ENCODE measurements at regions not wholly inside any gene's neighbourhood (a gene's known extent, or its start where the extent isn't known, plus 50 kb on each side); places are given as distances from the start of the nearest gene placed in this dataset.
"Not testable (repeated sequence)": the region's sequence is repeated elsewhere in the genome, so short reads cannot be mapped to it uniquely, and the experiment has no call there.

DNA sequence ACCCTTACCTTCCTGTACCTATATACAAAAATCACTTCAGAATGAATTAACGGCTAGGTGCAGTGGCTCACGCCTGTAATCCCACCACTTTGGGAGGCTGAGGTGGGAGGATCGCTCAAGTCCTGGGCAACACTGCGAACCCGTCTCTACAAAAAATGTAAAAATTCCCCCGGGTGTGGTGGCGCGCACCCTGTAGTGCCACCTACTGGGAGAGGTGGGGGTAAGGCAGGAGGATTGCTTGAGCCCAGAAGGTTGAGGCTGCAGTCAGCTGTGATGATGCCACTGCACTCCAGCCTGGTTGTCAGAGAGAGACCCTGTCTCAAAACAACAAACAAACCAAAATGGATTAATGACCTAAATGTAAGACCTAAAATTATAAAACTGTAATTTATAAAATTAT, 307.6 kb downstream of the SPATA31A1 start:
- H3K9me3 Mint-ChIP-seq; DNase-seq; H3K4me3 Mint-ChIP-seq; H3K27ac Mint-ChIP-seq; H3K36me3 Mint-ChIP-seq (ENCODE audit: low read depth); H3K27me3 Mint-ChIP-seq (ENCODE audit: low read depth, poor library complexity); H3K4me1 Mint-ChIP-seq: not testable (repeated sequence)

DNA sequence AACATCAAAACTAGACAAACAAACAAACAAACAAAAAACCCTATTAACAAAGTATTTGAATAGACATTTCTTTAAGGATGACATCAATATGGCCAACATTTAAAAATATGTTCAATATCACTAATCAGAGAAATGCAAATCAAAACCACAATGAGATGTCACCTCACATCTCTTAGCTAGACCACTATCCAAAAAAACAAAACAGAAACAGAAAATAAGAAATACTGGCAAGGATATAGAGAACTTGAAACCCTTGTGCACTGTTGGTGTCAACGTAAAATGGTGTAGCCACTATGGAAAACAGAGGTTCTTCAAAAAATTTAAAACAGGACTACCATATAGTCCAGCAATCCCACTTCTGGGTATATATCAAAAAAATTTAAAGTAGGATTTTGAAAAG, 308.2 kb downstream of the SPATA31A1 start:
- H3K9me3 Mint-ChIP-seq; H3K27ac Mint-ChIP-seq; H3K36me3 Mint-ChIP-seq (ENCODE audit: low read depth); H3K27me3 Mint-ChIP-seq (ENCODE audit: low read depth, poor library complexity); H3K4me3 Mint-ChIP-seq; DNase-seq; H3K4me1 Mint-ChIP-seq: not testable (repeated sequence)

DNA sequence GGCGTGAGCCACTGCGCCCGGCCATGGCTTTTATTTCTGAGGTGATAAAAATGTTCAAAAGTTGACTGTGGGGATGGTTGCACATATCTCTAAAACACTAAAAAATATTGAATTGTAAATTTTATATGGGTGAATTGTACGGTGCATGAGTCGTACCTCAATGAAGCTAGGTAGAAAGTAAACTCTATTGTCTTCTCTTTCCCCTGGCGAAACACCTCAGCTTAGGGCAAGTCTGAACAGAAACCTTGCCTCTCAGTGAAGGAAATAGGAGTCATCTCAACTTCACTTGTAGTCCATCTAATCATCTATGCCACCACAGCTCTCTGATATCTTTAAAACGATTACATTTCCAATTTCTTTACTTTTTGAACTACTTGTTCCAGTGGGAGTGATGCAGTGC, 309.6 kb downstream of the SPATA31A1 start:
- not testable (repeated sequence) for H3K4me1 Mint-ChIP-seq; H3K27me3 Mint-ChIP-seq (ENCODE audit: low read depth, poor library complexity); H3K36me3 Mint-ChIP-seq (ENCODE audit: low read depth); H3K27ac Mint-ChIP-seq; H3K9me3 Mint-ChIP-seq; DNase-seq; H3K4me3 Mint-ChIP-seq

DNA sequence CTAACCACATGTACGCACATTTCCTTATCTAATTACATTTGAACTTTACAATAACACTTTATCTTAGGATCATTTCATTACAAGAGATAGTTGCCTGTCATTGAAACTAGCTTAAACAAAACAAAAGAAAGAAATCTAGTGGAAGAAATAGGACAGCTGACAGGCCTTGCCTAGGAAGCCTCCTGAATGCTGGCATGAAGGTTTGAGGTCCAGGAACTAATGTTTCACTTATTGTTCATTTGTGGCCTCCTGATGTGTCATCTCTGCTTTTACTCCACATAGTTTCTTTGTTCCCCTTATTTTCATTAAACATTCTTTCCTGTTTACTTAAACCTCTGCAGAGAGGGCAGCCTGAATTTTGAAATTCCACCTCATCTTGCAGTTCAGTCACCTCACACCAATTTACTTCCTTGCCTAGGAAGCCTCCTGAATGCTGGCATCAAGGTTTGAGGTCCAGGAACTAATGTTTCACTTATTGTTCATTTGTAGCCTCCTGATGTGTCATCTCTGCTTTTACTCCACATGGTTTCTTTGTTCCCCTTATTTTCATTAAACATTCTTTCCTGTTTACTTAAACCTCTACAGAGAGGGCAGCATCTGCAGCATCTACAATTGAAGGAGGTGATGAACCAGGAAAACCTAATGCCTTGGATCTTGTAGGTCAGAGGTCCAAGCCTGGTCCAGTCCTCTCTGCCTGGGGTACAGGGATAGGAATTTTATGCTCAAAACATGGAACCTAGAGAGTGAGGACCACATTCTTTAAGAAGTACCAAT, 319.2 kb downstream of the SPATA31A1 start:
- H3K27ac Mint-ChIP-seq; H3K27me3 Mint-ChIP-seq (ENCODE audit: low read depth, poor library complexity); DNase-seq; H3K36me3 Mint-ChIP-seq (ENCODE audit: low read depth); H3K4me3 Mint-ChIP-seq; H3K9me3 Mint-ChIP-seq; H3K4me1 Mint-ChIP-seq: not testable (repeated sequence)

DNA sequence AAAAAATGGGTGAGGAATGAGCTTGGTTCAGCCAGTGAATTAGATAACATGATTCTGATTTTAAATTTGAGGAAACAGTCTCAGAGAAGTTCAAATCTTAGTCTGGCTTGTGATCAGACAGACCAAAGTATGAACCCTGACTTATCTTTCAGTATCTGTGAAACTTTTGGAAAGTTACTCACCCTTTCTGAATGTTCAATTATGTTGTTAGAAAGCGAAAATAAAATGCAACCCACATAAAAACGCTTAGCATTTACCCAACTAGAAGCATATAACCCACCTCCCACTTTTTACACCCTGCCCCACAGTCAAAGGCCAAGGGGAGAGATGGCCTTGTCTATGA, 319.7 kb downstream of the SPATA31A1 start:
- not testable (repeated sequence) for H3K27ac Mint-ChIP-seq; DNase-seq; H3K4me3 Mint-ChIP-seq; H3K36me3 Mint-ChIP-seq (ENCODE audit: low read depth); H3K27me3 Mint-ChIP-seq (ENCODE audit: low read depth, poor library complexity); H3K4me1 Mint-ChIP-seq; H3K9me3 Mint-ChIP-seq

DNA sequence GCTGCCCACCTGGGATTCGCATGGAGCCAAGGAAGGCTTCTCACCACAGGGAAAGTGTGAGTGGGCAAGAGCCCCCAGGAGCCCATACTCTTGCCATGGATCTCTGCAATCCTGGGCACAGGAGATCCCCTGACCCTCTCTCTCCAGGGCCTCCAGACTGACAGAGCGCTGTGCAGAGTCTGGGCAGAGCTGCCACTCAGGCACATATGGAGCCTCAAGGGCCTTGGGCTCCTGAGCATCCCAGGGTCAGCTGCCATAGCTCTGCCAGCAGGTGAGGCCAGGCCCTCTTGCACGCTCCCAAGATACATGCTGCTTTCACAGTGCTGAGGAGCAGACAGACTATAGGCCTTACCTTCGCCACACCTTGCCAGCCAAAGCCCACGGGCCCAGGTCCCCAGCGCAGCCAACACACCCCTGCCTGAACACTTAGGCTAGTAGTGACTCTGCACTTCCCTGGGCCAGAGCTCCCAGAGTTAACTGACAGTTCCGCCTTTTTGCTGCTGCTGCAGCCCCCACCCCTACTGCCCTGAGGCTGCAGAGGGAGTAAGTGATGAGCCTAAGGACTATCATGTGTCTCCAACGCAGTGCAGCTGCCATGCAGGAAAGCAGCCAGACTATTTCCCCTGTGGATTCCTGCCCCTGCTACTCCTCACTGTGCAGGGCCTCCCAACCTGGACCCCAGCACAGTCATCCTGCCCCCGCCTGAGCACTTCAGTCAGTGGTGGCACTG, 323.2 kb downstream of the SPATA31A1 start:
- not testable (repeated sequence) for DNase-seq; H3K4me3 Mint-ChIP-seq; H3K27ac Mint-ChIP-seq; H3K27me3 Mint-ChIP-seq (ENCODE audit: low read depth, poor library complexity); H3K36me3 Mint-ChIP-seq (ENCODE audit: low read depth); H3K9me3 Mint-ChIP-seq; H3K4me1 Mint-ChIP-seq

DNA sequence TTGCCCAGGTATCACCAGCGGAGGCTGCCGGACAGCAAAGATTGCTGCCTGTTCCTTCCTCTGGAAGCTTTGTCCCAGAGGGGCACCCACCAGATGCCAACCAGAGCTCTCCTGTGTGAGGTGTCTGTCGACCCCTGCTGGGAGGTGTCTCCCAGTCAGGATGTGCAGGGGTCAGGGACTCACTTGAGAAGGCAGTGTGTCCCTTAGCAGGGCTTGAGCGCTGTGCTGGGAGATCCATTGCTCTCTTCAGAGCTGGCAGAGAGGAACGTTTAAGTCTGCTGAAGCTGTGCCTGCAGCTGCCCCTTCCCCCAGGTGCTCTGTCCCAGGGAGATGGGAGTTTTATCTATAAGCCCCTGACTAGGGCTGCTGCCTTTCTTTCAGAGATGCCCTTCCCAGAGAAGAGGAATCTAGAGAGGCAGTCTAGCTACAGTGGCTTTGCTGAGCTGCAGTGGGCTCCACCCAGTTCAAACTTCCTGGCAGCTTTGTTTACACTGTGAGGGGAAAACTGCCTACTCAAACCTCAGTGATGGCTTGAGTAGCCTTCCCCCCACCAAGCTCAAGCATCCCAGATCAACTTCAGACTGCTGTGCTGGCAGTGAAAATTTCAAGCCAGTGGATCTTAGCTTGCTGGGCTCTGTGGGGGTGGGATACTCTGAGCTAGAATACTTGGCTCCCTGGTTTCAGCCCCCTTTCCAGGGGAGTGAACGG, 325.4 kb downstream of the SPATA31A1 start:
- not testable (repeated sequence) for H3K36me3 Mint-ChIP-seq (ENCODE audit: low read depth); H3K4me1 Mint-ChIP-seq; H3K9me3 Mint-ChIP-seq; H3K4me3 Mint-ChIP-seq; DNase-seq; H3K27ac Mint-ChIP-seq; H3K27me3 Mint-ChIP-seq (ENCODE audit: low read depth, poor library complexity)

DNA sequence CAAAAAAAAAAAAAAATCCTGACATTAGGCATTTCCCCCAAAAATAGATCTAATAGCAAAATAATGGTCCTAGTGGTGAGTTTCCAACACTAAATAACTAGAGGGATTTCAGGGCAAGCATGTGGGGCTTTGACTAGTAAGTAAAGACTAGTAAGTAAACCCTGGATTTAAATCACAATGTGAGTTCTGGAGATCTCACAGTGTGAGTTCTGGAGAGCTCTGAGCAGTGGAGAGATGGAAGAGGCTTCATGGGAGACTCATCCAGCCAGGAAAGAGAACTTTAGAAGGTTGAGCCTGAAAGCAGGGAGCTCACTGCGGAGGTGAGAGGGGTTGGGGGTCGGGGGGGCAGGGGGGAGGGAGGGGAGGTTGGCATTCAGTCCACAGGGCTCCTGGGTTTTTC, 373.4 kb downstream of the SPATA31A1 start:
- not testable (repeated sequence) for H3K27ac Mint-ChIP-seq; H3K9me3 Mint-ChIP-seq; H3K4me3 Mint-ChIP-seq; H3K27me3 Mint-ChIP-seq (ENCODE audit: low read depth, poor library complexity); H3K36me3 Mint-ChIP-seq (ENCODE audit: low read depth); DNase-seq; H3K4me1 Mint-ChIP-seq

DNA sequence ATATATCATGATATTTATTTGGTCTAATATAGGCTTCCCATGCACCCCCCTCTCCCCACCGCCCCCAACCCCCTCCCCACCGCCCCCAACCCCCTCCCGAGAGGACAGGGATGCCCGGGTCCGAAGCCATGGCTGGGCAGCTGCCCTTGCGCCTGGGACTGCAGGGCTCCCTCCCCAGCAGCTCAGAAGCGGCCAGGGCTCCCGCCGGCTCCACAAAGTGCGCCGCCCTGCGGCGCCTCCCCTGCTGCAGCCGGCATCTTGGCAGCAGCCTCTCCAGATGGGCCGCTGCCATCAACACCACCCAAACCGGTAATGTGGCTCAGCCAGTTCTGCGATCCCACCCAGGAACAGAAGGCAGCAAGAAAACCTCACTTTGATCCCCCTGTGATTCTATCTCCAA, 389.4 kb downstream of the SPATA31A1 start:
- not testable (repeated sequence) for H3K27ac Mint-ChIP-seq; H3K36me3 Mint-ChIP-seq (ENCODE audit: low read depth); H3K27me3 Mint-ChIP-seq (ENCODE audit: low read depth, poor library complexity); H3K4me1 Mint-ChIP-seq; DNase-seq; H3K9me3 Mint-ChIP-seq; H3K4me3 Mint-ChIP-seq

DNA sequence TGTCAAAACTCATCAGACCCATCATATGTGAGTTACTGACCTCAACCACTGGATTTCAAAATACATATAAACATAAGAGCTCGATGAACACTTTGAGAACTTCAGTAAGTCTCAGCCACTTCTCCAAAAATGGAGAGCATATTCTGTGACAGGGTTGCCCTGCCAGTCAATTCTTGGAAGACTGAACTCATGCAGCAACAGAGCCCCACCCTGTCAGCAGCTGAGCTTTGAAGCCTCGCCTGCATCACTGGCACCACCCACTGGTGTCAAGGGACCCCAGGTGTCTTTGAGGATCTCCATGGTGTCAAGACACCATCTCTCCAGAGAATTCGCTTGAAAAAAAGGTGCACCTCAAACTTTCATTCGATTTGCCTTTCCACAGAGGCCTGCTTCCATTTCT, 420.1 kb downstream of the SPATA31A1 start:
- DNase-seq; H3K4me3 Mint-ChIP-seq; H3K4me1 Mint-ChIP-seq; H3K9me3 Mint-ChIP-seq; H3K27me3 Mint-ChIP-seq (ENCODE audit: low read depth, poor library complexity); H3K27ac Mint-ChIP-seq; H3K36me3 Mint-ChIP-seq (ENCODE audit: low read depth): not testable (repeated sequence)

DNA sequence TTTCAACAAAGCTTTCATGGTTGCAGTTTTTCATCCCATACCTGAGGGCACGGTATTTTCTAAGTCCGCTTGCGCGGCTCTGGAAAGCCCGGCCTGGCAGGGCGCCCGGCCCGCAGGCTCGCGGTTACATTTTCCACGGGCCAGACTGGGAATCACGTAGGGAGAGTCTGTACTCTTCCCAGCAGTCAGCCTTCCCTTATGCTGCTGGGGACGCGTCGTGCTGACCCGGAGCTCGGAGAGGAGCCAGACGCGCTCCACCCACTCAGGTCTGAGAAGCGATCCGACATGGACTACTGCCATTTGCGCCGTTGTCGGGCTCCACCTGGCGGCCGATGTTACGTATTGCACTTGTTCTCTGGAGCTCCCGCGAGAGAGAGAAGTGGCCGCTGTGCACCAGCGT, 435.9 kb downstream of the SPATA31A1 start:
- H3K4me1 Mint-ChIP-seq; H3K9me3 Mint-ChIP-seq; H3K36me3 Mint-ChIP-seq (ENCODE audit: low read depth); H3K27ac Mint-ChIP-seq; H3K27me3 Mint-ChIP-seq (ENCODE audit: low read depth, poor library complexity); H3K4me3 Mint-ChIP-seq: not testable (repeated sequence)
- peak; percentile 42 for DNase-seq

DNA sequence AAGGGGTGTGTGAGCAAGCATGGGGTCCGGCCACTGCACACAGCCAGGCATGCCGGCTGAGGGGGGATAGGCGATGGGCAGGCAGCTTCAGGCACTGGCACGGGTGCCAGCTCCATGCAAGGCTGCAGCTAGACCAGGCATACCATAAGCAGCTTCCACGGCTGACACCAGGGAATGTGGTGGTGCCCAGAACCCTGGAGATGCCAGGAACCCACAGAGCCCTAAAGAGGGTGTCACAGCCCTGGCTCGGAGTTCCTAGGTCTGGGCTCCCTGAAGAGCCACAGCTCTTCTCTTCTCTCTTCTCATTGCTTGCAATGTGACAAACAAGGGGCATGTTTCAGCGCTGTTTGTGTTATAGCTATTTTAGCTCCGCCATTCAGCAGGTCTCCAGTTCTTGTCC, 442.5 kb downstream of the SPATA31A1 start:
- H3K36me3 Mint-ChIP-seq (ENCODE audit: low read depth), result not testable (repeated sequence)

DNA sequence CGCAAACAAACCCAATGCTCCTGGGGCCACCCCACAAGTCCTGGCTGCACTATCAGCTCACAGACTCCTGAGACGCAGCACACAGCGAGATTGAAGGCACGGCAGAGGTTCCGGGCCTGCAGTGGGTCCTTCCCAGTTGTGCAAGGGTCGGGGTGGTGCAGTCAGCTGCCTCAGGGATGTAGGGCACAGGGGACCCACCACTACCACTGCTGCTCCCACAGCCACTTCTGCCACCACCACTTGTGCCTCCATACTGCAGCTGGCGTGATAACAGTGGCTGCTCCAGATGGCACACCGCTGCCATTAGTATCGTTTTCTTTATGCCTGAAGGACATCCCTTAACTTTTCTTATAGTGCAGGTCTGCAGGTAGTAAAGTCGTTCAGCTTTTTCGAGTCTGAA, 443.8 kb downstream of the SPATA31A1 start:
- H3K27me3 Mint-ChIP-seq (ENCODE audit: low read depth, poor library complexity); H3K4me3 Mint-ChIP-seq; H3K27ac Mint-ChIP-seq; H3K4me1 Mint-ChIP-seq; DNase-seq; H3K9me3 Mint-ChIP-seq; H3K36me3 Mint-ChIP-seq (ENCODE audit: low read depth): not testable (repeated sequence)

More for the DNA sequence above, 442.5 kb downstream of the SPATA31A1 start:
- H3K4me3 Mint-ChIP-seq; H3K4me1 Mint-ChIP-seq; H3K27ac Mint-ChIP-seq; H3K9me3 Mint-ChIP-seq; H3K27me3 Mint-ChIP-seq (ENCODE audit: low read depth, poor library complexity); DNase-seq: not testable (repeated sequence)

DNA sequence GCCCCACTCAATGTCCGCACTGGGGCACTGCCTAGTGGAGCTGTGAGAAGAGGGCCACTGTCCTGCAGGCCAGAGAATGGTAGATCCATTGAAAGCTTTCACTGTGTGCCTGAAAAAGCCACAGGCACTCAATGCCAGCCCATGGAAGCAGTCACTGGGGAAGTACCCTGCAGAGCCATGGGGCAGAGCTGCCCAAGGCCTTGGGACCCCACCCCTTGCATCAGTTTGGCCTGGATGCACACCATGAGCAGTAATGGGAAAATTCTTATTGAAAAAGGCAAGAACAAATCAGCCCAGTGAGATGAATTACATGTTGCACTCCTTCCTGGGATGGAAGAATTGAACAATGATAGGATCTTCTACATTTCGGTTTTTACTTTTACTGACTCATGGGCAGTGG, 447.1 kb downstream of the SPATA31A1 start:
- H3K4me3 Mint-ChIP-seq; H3K27me3 Mint-ChIP-seq (ENCODE audit: low read depth, poor library complexity); H3K36me3 Mint-ChIP-seq (ENCODE audit: low read depth); H3K9me3 Mint-ChIP-seq; DNase-seq; H3K27ac Mint-ChIP-seq; H3K4me1 Mint-ChIP-seq: not testable (repeated sequence)

Data from nephron progenitor cell (in vitro differentiated cells).